A673 (cell line): ENCODE measurements at regions not wholly inside any gene's neighbourhood (a gene's known extent, or its start where the extent isn't known, plus 50 kb on each side); places are given as distances from the start of the nearest gene placed in this dataset.
A peak's percentile ranks its signal among the peaks of the same experiment; 100 is the strongest.

Experiments
- BruUV-seq: library from RNA; stranded (reverse); fragments of 400-500 nt; replicated peaks from 2 replicates; lab custom pipeline; 2021; lab: Mats Ljungman, UMichigan
- CTCF ChIA-PET: fragments of 300-600 bp; sonication (Branson Sonifier 250); formaldehyde crosslinking; loops from one replicate; lab custom pipeline; 2022; ENCODE audit warnings: antibody characterized with exemption; lab: Charles Lee
- POLR2A ChIA-PET: fragments of 300-600 bp; sonication (Branson Sonifier 250); formaldehyde crosslinking; loops from one replicate; lab custom pipeline; 2022; ENCODE audit warnings: antibody characterized with exemption; ENCODE audit not compliant: low non-redundant PET; lab: Charles Lee
- DNase-seq: peaks from one replicate; pipeline ENCODE4 v3.0.0-alpha.2; 2015; ENCODE audit warnings: low spot score
- H3K27ac ChIP-seq: fragments of 200-600 bp; sonication (generic); 2 replicates; pipeline ENCODE4 v1.5.1; 2016; ENCODE audit warnings: mixed run types, low read depth, mild to moderate bottlenecking, mixed read lengths, antibody characterized with exemption, low read length; ENCODE audit not compliant: poor library complexity, severe bottlenecking
- H3K27me3 ChIP-seq: fragments of 200-600 bp; sonication (generic); replicated peaks from 2 replicates; pipeline ENCODE4 v1.6.1; 2017; ENCODE audit warnings: mixed run types, low read depth, mild to moderate bottlenecking, mixed read lengths, antibody characterized with exemption, low read length; ENCODE audit not compliant: insufficient read depth, poor library complexity
- H3K36me3 ChIP-seq: fragments of 200-600 bp; sonication (generic); 2 replicates; pipeline ENCODE4 v1.6.1; 2016; ENCODE audit warnings: mixed run types, mild to moderate bottlenecking, mixed read lengths, antibody characterized with exemption, low read length; ENCODE audit not compliant: insufficient read depth, poor library complexity, severe bottlenecking
- H3K4me1 ChIP-seq: fragments of 200-600 bp; sonication (generic); 2 replicates; pipeline ENCODE4 v1.6.1; 2017; ENCODE audit warnings: mixed run types, mild to moderate bottlenecking, mixed read lengths, antibody characterized with exemption, low read length; ENCODE audit not compliant: insufficient read depth, poor library complexity, severe bottlenecking
- H3K4me3 ChIP-seq: fragments of 200-600 bp; sonication (generic); 2 replicates; pipeline ENCODE4 v1.5.1; 2016; ENCODE audit warnings: low read depth, mixed run types, mild to moderate bottlenecking, mixed read lengths, low read length; ENCODE audit not compliant: poor library complexity, severe bottlenecking
- H3K9me3 ChIP-seq: fragments of 200-600 bp; sonication (generic); 2 replicates; pipeline ENCODE4 v1.6.1; 2016; ENCODE audit warnings: mixed run types, low read depth, mild to moderate bottlenecking, mixed read lengths, antibody characterized with exemption, low read length; ENCODE audit not compliant: poor library complexity, severe bottlenecking
- EZH2 ChIP-seq: fragments of 200-600 bp; sonication (generic); IDR thresholded peaks from 2 replicates; pipeline ENCODE4 v1.6.1; 2017; ENCODE audit warnings: borderline replicate concordance, low read depth, mild to moderate bottlenecking, mixed read lengths, antibody characterized with exemption, low read length; ENCODE audit not compliant: poor library complexity, severe bottlenecking
- intact Hi-C: fragments of 100-400 bp; cut with micrococcal nuclease; formaldehyde crosslinking; loops from one replicate; pipeline ENCODE4 v1.10.0; 2022; ENCODE audit not compliant: unreplicated experiment
- TF ChIP-seq, protein P1 (sequence below): fragments of 300-800, 200-600 bp; sonication (generic); conservative IDR thresholded peaks from 2 replicates; pipeline ENCODE4 v1.5.1; 2017; ENCODE audit warnings: low read depth, mild to moderate bottlenecking, antibody characterized with exemption, low read length, moderate library complexity, mixed read lengths

DNA sequence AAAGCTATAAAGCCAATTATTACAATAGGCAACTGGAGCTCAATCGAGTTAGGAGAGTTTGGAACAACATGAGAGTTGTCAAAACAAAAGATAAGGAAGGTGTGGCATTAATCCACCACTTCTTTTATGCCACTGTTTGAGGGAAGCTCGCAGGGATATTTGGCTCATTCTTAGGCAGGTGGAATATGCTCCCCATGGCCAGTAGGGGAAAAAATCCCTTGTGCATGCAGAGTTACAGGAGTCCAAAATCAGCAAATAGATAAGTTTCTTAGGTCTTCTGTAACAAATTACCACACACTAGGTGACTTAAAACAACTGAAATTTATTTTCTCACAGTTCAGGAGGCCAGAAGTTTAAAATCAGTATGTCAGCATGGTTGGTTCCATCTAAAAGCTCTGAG lies 135.4 kb upstream of the SYNPR start:
- Histone ChIP-seq H3K9me3 (no peaks in the 10 kb centered on the region), H3K27ac (no peak overlapping the region), H3K4me1 (no peaks in the 10 kb centered on the region), H3K27me3 (no peaks in the 10 kb centered on the region), H3K36me3 (no peaks in the 10 kb centered on the region), H3K4me3 (no peak overlapping the region)
- no peak for DNase-seq
- intact Hi-C loops, result no loop called here
- POLR2A ChIA-PET, result no interaction called here
- CTCF ChIA-PET, result interaction anchor here (0.6 kb wide), 1 partner anchor 234 kb away, joined by 3 read pairs; no protein-coding TSS in a partner anchor
- TF ChIP-seq, protein P1, sequence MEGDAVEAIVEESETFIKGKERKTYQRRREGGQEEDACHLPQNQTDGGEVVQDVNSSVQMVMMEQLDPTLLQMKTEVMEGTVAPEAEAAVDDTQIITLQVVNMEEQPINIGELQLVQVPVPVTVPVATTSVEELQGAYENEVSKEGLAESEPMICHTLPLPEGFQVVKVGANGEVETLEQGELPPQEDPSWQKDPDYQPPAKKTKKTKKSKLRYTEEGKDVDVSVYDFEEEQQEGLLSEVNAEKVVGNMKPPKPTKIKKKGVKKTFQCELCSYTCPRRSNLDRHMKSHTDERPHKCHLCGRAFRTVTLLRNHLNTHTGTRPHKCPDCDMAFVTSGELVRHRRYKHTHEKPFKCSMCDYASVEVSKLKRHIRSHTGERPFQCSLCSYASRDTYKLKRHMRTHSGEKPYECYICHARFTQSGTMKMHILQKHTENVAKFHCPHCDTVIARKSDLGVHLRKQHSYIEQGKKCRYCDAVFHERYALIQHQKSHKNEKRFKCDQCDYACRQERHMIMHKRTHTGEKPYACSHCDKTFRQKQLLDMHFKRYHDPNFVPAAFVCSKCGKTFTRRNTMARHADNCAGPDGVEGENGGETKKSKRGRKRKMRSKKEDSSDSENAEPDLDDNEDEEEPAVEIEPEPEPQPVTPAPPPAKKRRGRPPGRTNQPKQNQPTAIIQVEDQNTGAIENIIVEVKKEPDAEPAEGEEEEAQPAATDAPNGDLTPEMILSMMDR, result 0 out of 2 replicates have a peak, but pooled peaks have one; percentile 12
- TF ChIP-seq EZH2, result no peak
- BruUV-seq, result no TSS peak

- ChIA-PET POLR2A (no interaction called here), CTCF (no interaction called here)
- no peak overlapping the region for H3K4me3 ChIP-seq
- no TSS peak for BruUV-seq
- H3K27ac ChIP-seq, result no peak overlapping the region
- TF ChIP-seq, protein P1, result no peak
- no peak for TF ChIP-seq EZH2
- intact Hi-C loops, result no loop called here
- H3K9me3 ChIP-seq, result no peaks in the 10 kb centered on the region
- no peaks in the 10 kb centered on the region for H3K36me3 ChIP-seq
- no peaks in the 10 kb centered on the region for H3K4me1 ChIP-seq
- no peak for DNase-seq
- H3K27me3 ChIP-seq, result no peaks in the 10 kb centered on the region
These were observed 132.0 kb upstream of the SYNPR start for GRCh38 chr3:63146154-63146553.

DNA sequence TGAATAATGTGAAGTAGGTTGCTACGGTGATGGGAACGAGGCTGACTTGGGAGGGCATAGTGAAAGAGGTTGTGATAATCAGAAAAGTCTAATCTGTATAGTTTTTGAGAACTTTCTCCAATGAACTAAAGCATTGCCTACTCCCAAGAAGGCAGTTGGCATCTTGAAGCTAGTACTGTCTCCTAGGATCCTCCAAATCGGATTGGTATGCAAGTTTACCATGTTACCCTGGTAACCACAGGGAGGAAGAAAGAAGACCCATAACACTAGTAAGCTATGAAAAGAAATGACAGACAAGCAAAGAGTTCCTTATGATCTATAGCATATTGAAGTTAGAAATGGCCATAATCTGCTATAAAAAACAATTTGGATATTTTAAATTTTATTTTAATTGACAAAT lies 127.2 kb upstream of the SYNPR start:
- no peaks in the 10 kb centered on the region for H3K4me1 ChIP-seq
- no peak for TF ChIP-seq EZH2
- TF ChIP-seq, protein P1, result no peak
- intact Hi-C loops, result no loop called here
- no peaks in the 10 kb centered on the region for H3K27me3 ChIP-seq
- no peak overlapping the region for H3K27ac ChIP-seq
- H3K4me3 ChIP-seq, result no peak overlapping the region
- no TSS peak for BruUV-seq
- ChIA-PET POLR2A (no interaction called here), CTCF (no interaction called here)
- no peaks in the 10 kb centered on the region for H3K9me3 ChIP-seq
- DNase-seq, result no peak
- H3K36me3 ChIP-seq, result no peaks in the 10 kb centered on the region
